GM18868 (cell line): ENCODE measurements at regions not wholly inside any gene's neighbourhood (a gene's known extent, or its start where the extent isn't known, plus 50 kb on each side); places are given as distances from the start of the nearest gene placed in this dataset.

Source experiments
- ATAC-seq: cut with Tn5 transposase; IDR thresholded peaks from one replicate; pipeline ENCODE4 v1.9.1; 2021; ENCODE audit warnings: mild to moderate bottlenecking, moderate library complexity; ENCODE audit not compliant: unreplicated experiment

- no peak for ATAC-seq
Measured at GRCh38 chr20:52411611-52412010, 220.0 kb upstream of the ZFP64 start.

- ATAC-seq = no peak
Measured at GRCh38 chr20:52410731-52411234, 219.2 kb upstream of the ZFP64 start.

GRCh38 chr20:52410182-52410647 is 218.6 kb upstream of the ZFP64 start:
- ATAC-seq = no peak

GRCh38 chr20:52405986-52406385 is 214.4 kb upstream of the ZFP64 start:
- no peak for ATAC-seq

- ATAC-seq = peak; percentile 70
Measured at GRCh38 chr20:52405417-52405816, 213.8 kb upstream of the ZFP64 start.

GRCh38 chr20:52404671-52405070 is 213.1 kb upstream of the ZFP64 start:
- ATAC-seq = no peak

- ATAC-seq = no peak
Measured at GRCh38 chr20:52402950-52403349, 211.4 kb upstream of the ZFP64 start.

GRCh38 chr20:52402514-52402913 is 210.9 kb upstream of the ZFP64 start:
- ATAC-seq = no peak

GRCh38 chr20:52401431-52401830 is 209.9 kb upstream of the ZFP64 start:
- no peak for ATAC-seq

- no peak for ATAC-seq
Measured at GRCh38 chr20:52399352-52399751, 207.8 kb upstream of the ZFP64 start.

GRCh38 chr20:52389606-52390005 is 198.0 kb upstream of the ZFP64 start:
- no peak for ATAC-seq

- no peak for ATAC-seq
Measured at GRCh38 chr20:52383995-52384621, 192.5 kb upstream of the ZFP64 start.

GRCh38 chr20:52382933-52383332 is 191.4 kb upstream of the ZFP64 start:
- ATAC-seq = no peak

GRCh38 chr20:52379723-52380336 is 188.3 kb upstream of the ZFP64 start:
- no peak for ATAC-seq

- ATAC-seq = no peak
Measured at GRCh38 chr20:52372169-52372568, 180.6 kb upstream of the ZFP64 start.

- no peak for ATAC-seq
Measured at GRCh38 chr20:52365688-52366087, 174.1 kb upstream of the ZFP64 start.

- no peak for ATAC-seq
Measured at GRCh38 chr20:52364405-52364804, 172.8 kb upstream of the ZFP64 start.

GRCh38 chr20:52361650-52362049 is 170.1 kb upstream of the ZFP64 start:
- ATAC-seq = no peak

- ATAC-seq = no peak
Measured at GRCh38 chr20:52349806-52350205, 158.2 kb upstream of the ZFP64 start.

- no peak for ATAC-seq
Measured at GRCh38 chr20:52348434-52348833, 156.9 kb upstream of the ZFP64 start.

- ATAC-seq = no peak
Measured at GRCh38 chr20:52346797-52347196, 155.2 kb upstream of the ZFP64 start.

- no peak for ATAC-seq
Measured at GRCh38 chr20:52342913-52343312, 151.3 kb upstream of the ZFP64 start.
